ENCODE measurements at regions not wholly inside any gene's neighbourhood (a gene's known extent, or its start where the extent isn't known, plus 50 kb on each side); places are given as distances from the start of the nearest gene placed in this dataset.

DNA sequence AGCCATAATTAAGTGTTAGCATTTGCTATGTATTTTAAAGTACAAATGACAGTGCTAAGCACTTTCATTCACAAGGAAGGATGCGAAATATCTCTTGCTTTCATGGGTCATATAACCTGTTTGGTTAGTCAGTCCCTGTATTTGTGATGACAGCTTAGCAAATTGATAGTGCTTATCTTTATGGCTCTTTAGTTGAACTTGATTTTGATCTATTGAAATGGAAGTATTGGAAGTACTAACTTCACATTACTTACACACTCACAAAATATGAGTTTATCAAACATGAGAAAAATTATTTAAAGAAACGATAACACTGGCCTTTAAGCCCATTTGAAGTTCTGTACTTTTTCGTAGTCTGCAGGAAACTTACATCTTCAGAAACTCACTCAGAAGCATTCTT is 97.4 kb upstream of the NEUROD1 start:
- TF ChIP-seq, protein P1, sequence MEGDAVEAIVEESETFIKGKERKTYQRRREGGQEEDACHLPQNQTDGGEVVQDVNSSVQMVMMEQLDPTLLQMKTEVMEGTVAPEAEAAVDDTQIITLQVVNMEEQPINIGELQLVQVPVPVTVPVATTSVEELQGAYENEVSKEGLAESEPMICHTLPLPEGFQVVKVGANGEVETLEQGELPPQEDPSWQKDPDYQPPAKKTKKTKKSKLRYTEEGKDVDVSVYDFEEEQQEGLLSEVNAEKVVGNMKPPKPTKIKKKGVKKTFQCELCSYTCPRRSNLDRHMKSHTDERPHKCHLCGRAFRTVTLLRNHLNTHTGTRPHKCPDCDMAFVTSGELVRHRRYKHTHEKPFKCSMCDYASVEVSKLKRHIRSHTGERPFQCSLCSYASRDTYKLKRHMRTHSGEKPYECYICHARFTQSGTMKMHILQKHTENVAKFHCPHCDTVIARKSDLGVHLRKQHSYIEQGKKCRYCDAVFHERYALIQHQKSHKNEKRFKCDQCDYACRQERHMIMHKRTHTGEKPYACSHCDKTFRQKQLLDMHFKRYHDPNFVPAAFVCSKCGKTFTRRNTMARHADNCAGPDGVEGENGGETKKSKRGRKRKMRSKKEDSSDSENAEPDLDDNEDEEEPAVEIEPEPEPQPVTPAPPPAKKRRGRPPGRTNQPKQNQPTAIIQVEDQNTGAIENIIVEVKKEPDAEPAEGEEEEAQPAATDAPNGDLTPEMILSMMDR (conservative IDR thresholded peaks at IDR 0.05; ENCODE audit: low read length): no peak
- no peak for TF ChIP-seq EZH2phosphoT487 (IDR thresholded peaks at IDR 0.05; ENCODE audit: borderline replicate concordance, low read depth, low read length)

Measured in OCI-LY7 (cell line).